Stimulated activated CD8-positive, alpha-beta memory T cell treated with anti-CD3 and anti-CD28 coated beads, Interleukin-7, amount 100 ng/mL, for 4 hours (primary cell): ENCODE measurements at regions not wholly inside any gene's neighbourhood (a gene's known extent, or its start where the extent isn't known, plus 50 kb on each side); places are given as distances from the start of the nearest gene placed in this dataset.

Source experiments
- DNase-seq, 2 donors: peaks; one replicate each; pipeline ENCODE4 v3.0.0-alpha.2; 2020; ENCODE audit warnings: low read depth in 2 of 2

DNA sequence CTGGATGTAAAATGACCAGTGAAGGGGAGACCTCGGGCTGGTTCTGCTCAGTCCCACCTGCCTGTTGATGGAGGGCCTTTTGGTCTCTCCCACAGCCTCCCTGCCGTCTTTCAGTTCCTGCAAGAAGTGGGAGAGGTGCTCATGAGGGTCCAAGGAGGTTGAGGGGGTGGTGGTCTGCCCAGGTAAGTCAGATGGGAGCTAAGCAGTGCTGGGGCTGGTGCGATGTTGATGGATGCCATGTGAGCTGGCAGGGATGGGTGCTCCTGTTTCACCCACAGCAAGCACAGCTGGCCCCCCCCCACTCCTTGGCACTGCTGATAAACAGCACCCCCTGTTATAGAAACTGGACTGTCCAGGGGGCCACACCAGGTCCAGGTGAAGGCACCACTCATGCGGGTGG is 145.6 kb downstream of the NSG2 start:
- DNase-seq, result no peak

GRCh38 chr5:174191850-174192655 is 146.5 kb downstream of the NSG2 start:
- DNase-seq, result no peak

DNA sequence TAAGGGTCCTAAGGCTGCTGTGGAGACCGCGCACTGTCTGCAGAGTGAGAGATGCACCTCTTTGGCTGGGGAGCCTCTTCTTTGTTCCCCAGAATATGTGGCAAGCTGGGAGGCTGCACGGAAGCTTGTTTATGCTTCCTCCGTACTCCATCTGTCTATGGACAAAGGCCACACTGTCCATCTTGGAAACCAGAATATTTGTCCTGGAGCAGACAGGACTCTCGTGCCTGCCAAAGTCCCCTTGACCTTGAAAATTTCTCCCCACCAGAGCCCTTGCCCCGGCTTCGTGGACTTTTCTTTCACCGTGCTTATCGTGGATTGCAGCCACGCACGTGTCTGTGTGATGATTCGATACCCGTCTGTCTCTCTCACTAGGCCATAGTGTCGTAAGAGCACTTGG is 147.4 kb downstream of the NSG2 start:
- DNase-seq, result no peak

- no peak for DNase-seq
Measured at GRCh38 chr5:174195517-174195916, 150.0 kb downstream of the NSG2 start.

GRCh38 chr5:174197929-174198328 is 152.4 kb downstream of the NSG2 start:
- DNase-seq, result no peak

GRCh38 chr5:174198541-174198940 is 153.0 kb downstream of the NSG2 start:
- no peak for DNase-seq

- DNase-seq, result no peak
Measured at GRCh38 chr5:174202996-174203395, 157.5 kb downstream of the NSG2 start.

DNA sequence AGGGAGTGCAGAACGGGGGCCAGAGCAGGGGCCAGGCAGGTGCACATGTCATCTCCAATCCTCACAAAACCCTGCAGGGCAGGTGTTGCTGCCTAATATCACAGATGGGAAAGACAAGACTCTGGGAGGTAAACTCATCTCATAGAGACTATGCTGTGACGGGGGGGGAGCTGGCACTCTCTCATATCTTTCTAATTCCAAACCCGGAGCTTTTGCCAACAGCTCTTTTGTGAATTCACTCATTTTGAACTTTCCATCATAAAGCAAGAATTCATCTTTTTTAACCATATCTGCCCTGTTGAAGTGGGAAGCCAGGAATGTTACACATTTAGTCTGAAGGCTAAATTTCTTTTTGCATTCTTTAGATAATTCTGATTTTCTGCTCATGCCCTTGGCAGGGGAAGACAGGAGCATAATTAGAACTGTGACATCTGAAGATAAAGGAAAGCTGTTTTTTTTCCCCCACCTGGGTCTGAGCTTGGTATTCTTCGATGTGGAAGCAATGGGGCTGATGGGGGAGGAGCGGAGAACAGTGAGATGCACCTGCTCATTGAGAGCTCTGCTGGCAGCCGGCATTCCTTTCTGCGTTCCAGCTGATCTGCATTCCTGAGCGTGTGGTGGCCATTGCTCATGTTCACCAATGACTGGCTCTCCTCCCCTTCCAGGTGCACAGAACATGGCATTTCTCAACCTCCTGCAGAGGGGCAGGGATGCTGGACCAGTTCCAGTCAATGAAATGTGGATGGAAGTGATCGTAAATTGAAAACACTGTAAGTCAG is 159.2 kb downstream of the NSG2 start:
- no peak for DNase-seq

DNA sequence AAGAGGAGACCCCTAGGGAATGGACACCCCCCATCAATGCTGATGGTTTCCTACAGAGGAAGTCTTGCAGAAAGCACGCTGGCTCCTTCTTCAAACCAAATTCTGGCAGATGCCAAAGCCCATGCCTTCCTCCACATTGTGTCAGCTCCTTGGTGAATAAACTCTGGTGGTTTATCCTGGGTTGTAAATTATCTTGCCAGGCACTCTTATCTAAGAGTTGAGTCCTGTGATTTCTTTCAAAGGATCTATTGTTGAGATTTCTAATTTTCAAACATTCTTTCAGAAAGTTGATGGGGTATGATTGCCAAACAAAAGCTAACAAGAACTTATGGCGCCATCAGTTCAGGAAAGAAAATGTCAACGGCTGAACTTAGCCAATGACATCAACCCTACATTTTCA is 160.4 kb downstream of the NSG2 start:
- DNase-seq, result no peak

- no peak for DNase-seq
Measured at GRCh38 chr5:174210596-174211276, 165.2 kb downstream of the NSG2 start.

- DNase-seq, result no peak
Measured at GRCh38 chr5:174211277-174211626, 165.7 kb downstream of the NSG2 start.

DNA sequence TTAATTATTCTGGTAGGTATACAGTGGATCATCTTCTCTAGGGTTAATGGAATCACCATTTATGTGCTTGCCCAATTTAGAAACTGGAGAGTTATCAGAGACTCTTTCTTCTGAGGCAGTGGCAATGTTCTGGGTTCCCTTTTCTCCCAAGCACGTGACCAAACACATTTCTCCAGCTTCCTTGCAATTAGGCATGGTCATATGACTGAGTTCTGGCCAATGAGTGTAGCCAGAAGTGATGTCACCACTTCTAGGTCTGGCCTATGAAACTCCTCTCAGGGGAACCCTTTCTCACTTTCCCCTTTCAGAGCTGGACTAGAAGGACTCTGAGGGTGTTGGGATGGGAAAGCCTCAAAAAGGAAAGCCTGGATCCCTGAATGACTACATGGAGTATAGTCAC is 172.0 kb downstream of the NSG2 start:
- DNase-seq, result no peak

DNA sequence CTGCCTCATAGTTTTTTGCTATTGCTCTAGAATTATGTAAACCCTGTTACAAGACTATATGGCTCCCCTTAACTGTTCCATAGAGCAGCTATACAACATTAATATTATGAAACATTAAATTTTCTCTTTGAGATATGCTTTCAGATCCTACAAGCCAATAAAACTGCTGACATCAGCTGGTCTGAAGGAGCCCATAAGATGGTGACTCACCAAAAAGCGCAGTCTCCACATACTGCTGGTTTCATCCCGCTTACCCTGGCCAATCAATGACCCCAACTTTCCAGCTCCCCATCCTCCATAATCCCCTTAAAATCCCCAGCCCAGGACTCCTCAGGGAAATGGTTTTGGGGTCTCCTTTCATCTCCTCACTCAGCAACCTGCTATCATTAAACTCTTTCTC is 172.7 kb downstream of the NSG2 start:
- DNase-seq, result no peak

GRCh38 chr5:174220417-174220816 is 174.9 kb downstream of the NSG2 start:
- no peak for DNase-seq

DNA sequence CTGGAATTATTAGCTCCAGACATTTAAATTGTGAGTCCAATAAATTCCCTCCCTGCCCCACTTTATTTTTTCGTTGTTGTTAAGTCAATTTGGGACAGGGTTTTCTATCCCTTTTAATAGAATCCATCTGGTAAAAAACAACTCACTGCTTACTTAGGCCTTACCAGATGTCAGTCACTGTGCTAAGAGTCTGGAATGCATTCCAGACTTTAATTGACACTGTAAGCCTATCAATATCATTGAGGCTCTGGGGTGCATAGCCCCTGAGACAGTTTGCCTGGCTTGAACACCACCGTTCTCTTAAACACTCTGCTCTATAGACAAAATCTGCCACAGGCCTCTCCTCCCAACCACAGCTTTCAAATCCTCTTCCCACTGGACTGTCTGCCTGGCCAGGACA is 175.9 kb downstream of the NSG2 start:
- no peak for DNase-seq

DNA sequence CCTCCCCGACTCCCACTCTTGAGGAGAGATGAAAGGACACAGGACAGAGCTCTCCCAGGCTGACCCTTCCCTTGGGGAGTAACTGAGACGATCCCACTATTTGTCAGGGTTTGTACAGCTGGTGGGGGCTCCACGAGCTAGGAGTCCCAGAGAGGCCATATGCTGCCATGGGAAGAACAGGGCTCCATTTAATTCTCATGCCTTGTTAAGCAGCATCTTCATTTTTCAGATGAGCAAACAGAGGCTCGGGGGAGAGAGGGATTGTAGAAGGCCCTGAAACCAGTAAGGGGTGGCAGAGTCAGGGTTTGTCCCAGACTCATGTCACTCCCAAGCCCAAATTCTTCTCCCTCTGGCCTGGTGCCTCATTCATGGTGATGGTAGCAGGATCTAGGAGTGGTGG is 176.4 kb downstream of the NSG2 start:
- no peak for DNase-seq

DNA sequence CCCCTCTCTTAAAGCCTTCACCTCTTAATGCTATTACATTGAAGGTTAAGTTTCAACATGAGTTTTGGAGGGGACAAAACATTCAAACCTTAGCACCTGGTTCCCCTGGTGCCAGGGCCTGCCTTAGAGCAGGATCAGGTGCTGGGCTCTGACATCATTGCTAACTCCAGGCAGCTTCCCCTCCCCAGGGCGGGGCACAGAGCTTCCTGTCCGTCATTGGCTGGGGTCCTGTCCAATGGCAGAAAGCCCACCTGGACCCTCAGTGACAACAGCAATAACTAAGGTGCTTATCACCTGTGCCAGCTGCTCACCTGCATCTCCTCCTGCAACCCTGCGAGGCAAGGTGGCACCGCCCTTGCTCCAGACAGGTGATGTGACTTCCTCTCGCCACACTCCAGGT is 177.4 kb downstream of the NSG2 start:
- DNase-seq, result no peak

DNA sequence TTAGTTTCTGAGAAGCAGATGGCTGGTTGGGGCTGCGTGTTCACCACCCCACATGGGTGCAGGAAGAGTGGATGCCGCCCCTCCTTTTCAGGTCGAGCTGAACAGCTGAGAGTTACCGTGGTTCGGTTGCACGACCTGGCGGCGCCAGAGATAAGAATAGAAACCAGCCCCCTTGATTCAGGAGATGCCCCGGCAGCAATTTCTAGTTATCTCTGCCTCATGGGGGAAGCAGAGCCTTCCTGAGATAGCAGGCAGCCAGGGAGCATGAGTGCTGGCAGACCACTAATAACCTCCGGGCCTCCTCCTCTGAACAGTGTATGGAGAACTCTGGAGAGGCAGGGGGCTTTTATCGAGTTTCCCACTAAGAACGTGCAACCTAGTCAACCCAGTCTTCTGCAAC is 177.8 kb downstream of the NSG2 start:
- no peak for DNase-seq

- DNase-seq, result no peak
Measured at GRCh38 chr5:174229068-174229467, 183.6 kb downstream of the NSG2 start.

GRCh38 chr5:174229514-174230370 is 184.2 kb downstream of the NSG2 start:
- no peak for DNase-seq

GRCh38 chr5:174231956-174232487 is 186.5 kb downstream of the NSG2 start:
- no peak for DNase-seq

DNA sequence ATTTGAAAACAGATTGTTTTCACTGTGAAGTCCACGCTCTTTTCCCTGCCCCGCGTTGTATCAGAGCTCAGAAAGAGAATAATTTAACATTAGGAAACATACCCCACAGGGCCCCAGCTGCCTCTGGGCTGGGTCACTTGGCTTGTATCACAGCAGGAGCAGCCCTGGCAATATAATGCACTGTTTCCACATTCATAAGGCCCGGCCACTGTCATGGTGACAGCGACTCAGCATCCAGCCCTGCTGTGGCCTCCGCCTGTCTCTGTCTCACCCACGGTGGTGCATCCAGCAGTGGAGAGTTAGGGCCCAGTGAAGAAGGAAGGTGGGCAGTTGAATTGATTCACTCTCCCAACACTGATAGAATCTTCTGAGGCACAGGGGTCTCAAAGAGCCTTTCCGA is 188.9 kb downstream of the NSG2 start:
- no peak for DNase-seq
